ENCODE measurements at regions not wholly inside any gene's neighbourhood (a gene's known extent, or its start where the extent isn't known, plus 50 kb on each side); places are given as distances from the start of the nearest gene placed in this dataset.

- TF ChIP-seq POLR2AphosphoS5 (IDR thresholded peaks at IDR 0.05) = no peak
- TF ChIP-seq POLR2A (IDR thresholded peaks at IDR 0.05) = no peak
- TF ChIP-seq, protein P1, sequence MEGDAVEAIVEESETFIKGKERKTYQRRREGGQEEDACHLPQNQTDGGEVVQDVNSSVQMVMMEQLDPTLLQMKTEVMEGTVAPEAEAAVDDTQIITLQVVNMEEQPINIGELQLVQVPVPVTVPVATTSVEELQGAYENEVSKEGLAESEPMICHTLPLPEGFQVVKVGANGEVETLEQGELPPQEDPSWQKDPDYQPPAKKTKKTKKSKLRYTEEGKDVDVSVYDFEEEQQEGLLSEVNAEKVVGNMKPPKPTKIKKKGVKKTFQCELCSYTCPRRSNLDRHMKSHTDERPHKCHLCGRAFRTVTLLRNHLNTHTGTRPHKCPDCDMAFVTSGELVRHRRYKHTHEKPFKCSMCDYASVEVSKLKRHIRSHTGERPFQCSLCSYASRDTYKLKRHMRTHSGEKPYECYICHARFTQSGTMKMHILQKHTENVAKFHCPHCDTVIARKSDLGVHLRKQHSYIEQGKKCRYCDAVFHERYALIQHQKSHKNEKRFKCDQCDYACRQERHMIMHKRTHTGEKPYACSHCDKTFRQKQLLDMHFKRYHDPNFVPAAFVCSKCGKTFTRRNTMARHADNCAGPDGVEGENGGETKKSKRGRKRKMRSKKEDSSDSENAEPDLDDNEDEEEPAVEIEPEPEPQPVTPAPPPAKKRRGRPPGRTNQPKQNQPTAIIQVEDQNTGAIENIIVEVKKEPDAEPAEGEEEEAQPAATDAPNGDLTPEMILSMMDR (IDR thresholded peaks at IDR 0.05) = no peak
- TF ChIP-seq EP300 (IDR thresholded peaks at IDR 0.05) = no peak
Observed at GRCh38 chr10:44702531-44702930, 208.6 kb upstream of the TMEM72 start.
